OCI-LY3 (cell line): ENCODE measurements at regions not wholly inside any gene's neighbourhood (a gene's known extent, or its start where the extent isn't known, plus 50 kb on each side); places are given as distances from the start of the nearest gene placed in this dataset.
"Not testable (repeated sequence)": the region's sequence is repeated elsewhere in the genome, so short reads cannot be mapped to it uniquely, and the experiment has no call there.

Experiments
- H2AFZ ChIP-seq: fragments of 200-600, 300-600 bp; shearing (Covaris generic); 2 replicates; pipeline ENCODE4 v1.6.0; 2014; ENCODE audit warnings: antibody characterized with exemption, low read depth, low read length
- H3K27ac ChIP-seq: fragments of 200-600, 300-600 bp; sonication (generic); 2 replicates; pipeline ENCODE4 v1.5.1; 2014; ENCODE audit warnings: mild to moderate bottlenecking, low read length, moderate library complexity, mixed read lengths
- H3K27me3 ChIP-seq: fragments of 200-600, 300-600 bp; sonication (generic); 2 replicates; pipeline ENCODE4 v1.6.1; 2014; ENCODE audit warnings: low read depth, low read length, mixed read lengths
- H3K36me3 ChIP-seq: fragments of 200-600, 300-600 bp; sonication (generic); replicated peaks from 2 replicates; pipeline ENCODE3; 2014; ENCODE audit warnings: low read depth, low read length, mixed read lengths
- H3K4me1 ChIP-seq: fragments of 300-600, 200-600 bp; sonication (generic); 2 replicates; pipeline ENCODE4 v1.6.1; 2014; ENCODE audit warnings: low read length, mixed read lengths
- H3K4me2 ChIP-seq: fragments of 200-600, 300-600 bp; sonication (generic); 2 replicates; pipeline ENCODE4 v1.6.1; 2014; ENCODE audit warnings: low read length, mixed read lengths
- H3K4me3 ChIP-seq: fragments of 300-600, 200-600 bp; sonication (generic); 2 replicates; pipeline ENCODE4 v1.5.1; 2014; ENCODE audit warnings: antibody characterized with exemption, mild to moderate bottlenecking, low read length, moderate library complexity
- H3K79me2 ChIP-seq: fragments of 300-600, 200-600 bp; shearing (Covaris generic); 2 replicates; pipeline ENCODE4 v1.6.1; 2014; ENCODE audit warnings: mild to moderate bottlenecking, low read length, mixed read lengths
- H3K9ac ChIP-seq: fragments of 300-600, 200-600 bp; shearing (Covaris generic); 2 replicates; pipeline ENCODE4 v1.6.0; 2014; ENCODE audit warnings: mild to moderate bottlenecking, low read length, moderate library complexity
- H3K9me3 ChIP-seq: fragments of 200-600, 300-600 bp; shearing (Covaris generic); 2 replicates; pipeline ENCODE4 v1.6.1; 2014; ENCODE audit warnings: low read length, mixed read lengths; ENCODE audit not compliant: insufficient read depth
- H4K20me1 ChIP-seq: fragments of 200-600, 300-600 bp; sonication (generic); 2 replicates; pipeline ENCODE4 v1.6.1; 2016; ENCODE audit warnings: low read length, mixed read lengths; ENCODE audit not compliant: insufficient read depth
- CTCF ChIP-seq: fragments of 200-600, 300-600 bp; sonication (generic); IDR thresholded peaks from 2 replicates; pipeline ENCODE4 v1.5.1; 2014; ENCODE audit warnings: antibody characterized with exemption, low read length, low read depth
- EZH2phosphoT487 ChIP-seq: fragments of 200-600 bp; shearing (Covaris generic); IDR thresholded peaks from 2 replicates; pipeline ENCODE4 v1.6.1; 2018; ENCODE audit warnings: antibody characterized with exemption, mixed run types, low read depth

- not testable (repeated sequence) for H3K36me3 ChIP-seq, H3K27me3 ChIP-seq, H3K4me3 ChIP-seq, H3K9ac ChIP-seq, H3K27ac ChIP-seq, H3K9me3 ChIP-seq, H3K4me1 ChIP-seq, H3K79me2 ChIP-seq, H3K4me2 ChIP-seq, H2AFZ ChIP-seq, H4K20me1 ChIP-seq
Observed at GRCh38 chr15:53923741-53924140, 54.5 kb upstream of the UNC13C start.

DNA sequence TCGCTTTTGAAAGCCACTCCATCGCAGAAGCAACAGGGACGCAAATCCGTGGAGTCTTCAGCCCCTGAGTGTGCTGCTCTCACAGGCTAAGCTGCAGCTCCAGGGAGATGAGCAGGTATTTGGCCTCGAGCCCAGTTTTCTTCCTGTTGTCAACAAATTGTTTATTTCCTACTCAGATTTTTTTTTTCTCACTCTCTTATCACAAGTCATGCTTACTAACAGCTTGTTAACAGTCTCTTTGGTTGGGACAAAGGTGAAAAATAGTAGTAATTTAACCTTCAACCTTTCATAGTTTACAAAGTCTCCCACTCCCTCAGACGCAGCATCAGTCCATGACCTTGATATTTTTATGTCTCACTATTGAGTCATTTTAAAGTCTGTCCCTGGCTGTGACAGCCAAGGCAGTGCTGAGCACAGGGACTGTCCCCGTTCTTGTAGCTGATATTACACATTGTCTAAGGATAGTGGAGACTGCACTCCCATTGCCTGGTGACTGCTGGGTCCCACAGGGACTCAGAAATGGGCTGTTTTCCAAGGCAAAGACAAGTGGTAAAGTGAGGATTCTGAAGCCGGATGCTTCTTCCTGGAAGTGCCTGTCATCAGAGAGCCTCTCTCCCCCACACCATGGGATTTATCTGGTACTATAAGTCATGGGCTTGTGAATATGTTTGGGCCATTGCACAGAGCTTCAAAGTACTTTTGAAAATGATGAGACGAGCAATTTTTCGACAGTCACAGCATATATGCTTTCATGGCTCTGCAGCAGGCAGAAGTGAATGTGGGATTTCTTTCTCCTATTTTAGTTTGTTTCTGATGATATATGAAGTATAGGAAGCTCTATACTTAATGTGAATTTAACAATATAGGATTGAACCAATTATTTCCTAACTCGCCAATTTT lies 59.8 kb upstream of the UNC13C start:
- Histone ChIP-seq H3K27ac (no peak overlapping the region), H3K4me2 (no peak overlapping the region), H3K79me2 (no peaks in the 10 kb centered on the region), H3K27me3 (no peaks in the 10 kb centered on the region), H3K4me3 (no peak overlapping the region), H3K9me3 (no peaks in the 10 kb centered on the region), H4K20me1 (no peaks in the 10 kb centered on the region), H3K36me3 (no peaks in the 10 kb centered on the region), H3K9ac (no peak overlapping the region), H3K4me1 (no peaks in the 10 kb centered on the region), H2AFZ (no peak overlapping the region)
- TF ChIP-seq EZH2phosphoT487 (no peak), CTCF (no peak)

- H3K27ac ChIP-seq = no peak overlapping the region
- no peaks in the 10 kb centered on the region for H3K9me3 ChIP-seq
- no peak overlapping the region for H3K4me3 ChIP-seq
- H3K4me2 ChIP-seq = no peak overlapping the region
- H4K20me1 ChIP-seq = no peaks in the 10 kb centered on the region
- no peak overlapping the region for H2AFZ ChIP-seq
- no peak overlapping the region for H3K9ac ChIP-seq
- no peaks in the 10 kb centered on the region for H3K79me2 ChIP-seq
- no peaks in the 10 kb centered on the region for H3K27me3 ChIP-seq
- no peaks in the 10 kb centered on the region for H3K4me1 ChIP-seq
- no peaks in the 10 kb centered on the region for H3K36me3 ChIP-seq
- no peak for TF ChIP-seq CTCF
- TF ChIP-seq EZH2phosphoT487 = no peak
Observed at GRCh38 chr15:53917109-53917508, 61.1 kb upstream of the UNC13C start.

DNA sequence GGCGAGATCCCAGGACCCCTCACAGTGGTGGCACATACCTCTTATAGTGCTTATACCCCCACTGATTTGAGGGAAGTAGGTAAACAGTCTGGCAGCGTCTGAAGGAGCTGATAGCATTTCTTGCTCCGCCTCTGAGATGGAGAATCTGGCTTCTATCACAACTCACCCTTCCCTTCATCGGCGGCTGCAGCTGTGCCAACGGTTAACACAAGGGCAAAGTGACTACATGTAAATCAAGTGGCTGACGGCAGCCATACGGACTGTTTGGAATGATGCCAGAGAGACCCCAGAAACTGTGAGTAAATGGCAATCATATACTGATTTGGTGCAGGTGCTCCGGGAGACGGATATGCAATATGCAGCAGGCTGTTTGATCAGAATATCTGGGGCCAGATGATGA lies 66.8 kb upstream of the UNC13C start:
- Histone ChIP-seq H3K27me3 (no peaks in the 10 kb centered on the region), H3K4me3 (no peak overlapping the region), H3K27ac (no peak overlapping the region), H3K4me1 (no peaks in the 10 kb centered on the region), H2AFZ (no peak overlapping the region), H3K4me2 (no peak overlapping the region), H3K36me3 (no peaks in the 10 kb centered on the region), H3K79me2 (no peaks in the 10 kb centered on the region), H4K20me1 (no peaks in the 10 kb centered on the region), H3K9me3 (no peaks in the 10 kb centered on the region), H3K9ac (no peak overlapping the region)
- TF ChIP-seq CTCF (no peak), EZH2phosphoT487 (no peak)
